HG03108 (cell line): ENCODE measurements at regions not wholly inside any gene's neighbourhood (a gene's known extent, or its start where the extent isn't known, plus 50 kb on each side); places are given as distances from the start of the nearest gene placed in this dataset.
"Not testable (repeated sequence)": the region's sequence is repeated elsewhere in the genome, so short reads cannot be mapped to it uniquely, and the experiment has no call there.

Experiments
- ATAC-seq: cut with Tn5 transposase; IDR thresholded peaks from one replicate; pipeline ENCODE4 v1.9.1; 2021; ENCODE audit warnings: moderate library complexity; ENCODE audit not compliant: unreplicated experiment

- no peak for ATAC-seq
Observed at GRCh38 chr6:90676516-90677300, 89.8 kb upstream of the MAP3K7 start.

GRCh38 chr6:90675107-90675506 is 88.2 kb upstream of the MAP3K7 start:
- not testable (repeated sequence) for ATAC-seq

- ATAC-seq: not testable (repeated sequence)
Observed at GRCh38 chr6:90674077-90674476, 87.2 kb upstream of the MAP3K7 start.

- no peak for ATAC-seq
Observed at GRCh38 chr6:90669846-90670245, 83.0 kb upstream of the MAP3K7 start.

- ATAC-seq: no peak
Observed at GRCh38 chr6:90669420-90669819, 82.5 kb upstream of the MAP3K7 start.

- no peak for ATAC-seq
Observed at GRCh38 chr6:90668141-90668540, 81.3 kb upstream of the MAP3K7 start.

- no peak for ATAC-seq
Observed at GRCh38 chr6:90663873-90664272, 77.0 kb upstream of the MAP3K7 start.

GRCh38 chr6:90663106-90663505 is 76.2 kb upstream of the MAP3K7 start:
- ATAC-seq: no peak

- no peak for ATAC-seq
Observed at GRCh38 chr6:90660931-90661330, 74.1 kb upstream of the MAP3K7 start.

GRCh38 chr6:90658497-90658896 is 71.6 kb upstream of the MAP3K7 start:
- no peak for ATAC-seq

GRCh38 chr6:90656325-90656724 is 69.5 kb upstream of the MAP3K7 start:
- ATAC-seq: no peak

GRCh38 chr6:90654806-90655205 is 67.9 kb upstream of the MAP3K7 start:
- no peak for ATAC-seq

GRCh38 chr6:90654166-90654565 is 67.3 kb upstream of the MAP3K7 start:
- no peak for ATAC-seq

GRCh38 chr6:90653750-90654149 is 66.9 kb upstream of the MAP3K7 start:
- no peak for ATAC-seq

- ATAC-seq: no peak
Observed at GRCh38 chr6:90650041-90650940, 63.4 kb upstream of the MAP3K7 start.

- ATAC-seq: no peak
Observed at GRCh38 chr6:90648873-90649272, 62.0 kb upstream of the MAP3K7 start.

GRCh38 chr6:90646940-90647339 is 60.1 kb upstream of the MAP3K7 start:
- no peak for ATAC-seq

- ATAC-seq: no peak
Observed at GRCh38 chr6:90645634-90646033, 58.8 kb upstream of the MAP3K7 start.

GRCh38 chr6:90644492-90644891 is 57.6 kb upstream of the MAP3K7 start:
- no peak for ATAC-seq

- ATAC-seq: no peak
Observed at GRCh38 chr6:90643381-90643780, 56.5 kb upstream of the MAP3K7 start.

- ATAC-seq: no peak
Observed at GRCh38 chr6:90637320-90637719, 50.4 kb upstream of the MAP3K7 start.
